ENCODE measurements at regions not wholly inside any gene's neighbourhood (a gene's known extent, or its start where the extent isn't known, plus 50 kb on each side); places are given as distances from the start of the nearest gene placed in this dataset.

DNA sequence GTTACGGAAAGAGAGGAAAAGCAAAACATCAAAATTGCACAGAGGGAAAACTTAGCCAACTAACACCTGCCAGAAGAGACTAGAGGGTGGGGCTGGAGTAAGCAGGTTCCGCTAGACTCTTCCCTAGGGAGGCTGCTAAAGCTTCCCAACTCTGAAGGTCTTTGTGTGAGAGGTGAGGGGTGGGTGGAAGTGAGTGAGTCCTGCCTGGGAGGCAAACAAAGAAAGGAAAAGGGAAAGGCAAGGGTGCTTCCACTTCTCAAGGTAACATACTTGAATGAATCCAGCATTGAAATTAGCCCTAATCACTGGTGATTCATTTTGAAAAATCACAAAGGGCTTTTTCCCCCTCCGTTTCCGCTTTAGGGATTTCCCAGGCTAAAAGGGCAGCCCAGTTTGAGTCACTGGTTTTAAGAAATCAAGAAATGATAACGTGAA, 220.5 kb upstream of the ADAMTS9 start:
- TF ChIP-seq HDGF (IDR thresholded peaks at IDR 0.05; ENCODE audit: borderline replicate concordance) (no peak), TARDBP (IDR thresholded peaks at IDR 0.05) (no peak)

Data from HEK293T (cell line).